Stimulated activated effector memory CD8-positive, alpha-beta T cell treated with anti-CD3 and anti-CD28 coated beads, Interleukin-12 subunit alpha, Interleukin-12 subunit beta, amount 100 ng/mL, for 72 hours (primary cell): ENCODE measurements at regions not wholly inside any gene's neighbourhood (a gene's known extent, or its start where the extent isn't known, plus 50 kb on each side); places are given as distances from the start of the nearest gene placed in this dataset.
"Not testable (repeated sequence)": the region's sequence is repeated elsewhere in the genome, so short reads cannot be mapped to it uniquely, and the experiment has no call there.

Source experiments
- ATAC-seq: fragments of 150-1000 bp; cut with Tn5 transposase; 2 replicates; pipeline ENCODE4 v1.10.0; 2021
- DNase-seq, 2 donors: peaks; one replicate each; pipeline ENCODE4 v3.0.0; 2021 to 2022; ENCODE audit warnings: low spot score in 2 of 2
- H3K27ac Mint-ChIP-seq: one replicate; pipeline ENCODE4 v1.8.0; 2022; ENCODE audit warnings: mild to moderate bottlenecking, mixed read lengths
- H3K36me3 Mint-ChIP-seq: one replicate; pipeline ENCODE4 v1.8.0; 2022; ENCODE audit warnings: mild to moderate bottlenecking, mixed read lengths
- H3K4me1 Mint-ChIP-seq: one replicate; pipeline ENCODE4 v1.8.0; 2022; ENCODE audit warnings: mixed read lengths
- H3K4me3 Mint-ChIP-seq: one replicate; pipeline ENCODE4 v1.8.0; 2022; ENCODE audit warnings: mild to moderate bottlenecking, mixed read lengths
- H3K9me3 Mint-ChIP-seq: one replicate; pipeline ENCODE4 v1.8.0; 2022; ENCODE audit warnings: mixed read lengths

DNA sequence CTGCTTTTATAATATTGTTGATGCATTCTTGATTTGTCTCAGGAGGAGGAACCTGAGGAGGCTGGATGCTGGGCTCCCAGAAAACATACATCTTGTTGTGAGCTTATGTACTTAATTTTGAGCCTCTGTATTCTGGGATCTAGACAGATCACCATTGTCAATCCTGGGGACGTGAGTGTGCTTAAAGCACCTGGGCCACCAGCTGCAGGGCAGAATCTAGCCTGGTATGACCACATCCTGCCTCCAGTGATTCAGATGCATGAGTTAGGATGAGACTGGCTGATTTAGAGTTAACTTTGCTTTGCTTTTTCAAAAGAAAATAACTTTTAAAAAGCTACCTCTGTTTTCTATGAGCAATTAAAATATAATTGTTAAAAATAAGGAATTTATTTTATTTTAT lies 278.0 kb downstream of the ZFY start:
- DNase-seq, ATAC-seq, H3K27ac Mint-ChIP-seq, H3K4me3 Mint-ChIP-seq, H3K36me3 Mint-ChIP-seq, H3K4me1 Mint-ChIP-seq, H3K9me3 Mint-ChIP-seq: not testable (repeated sequence)

DNA sequence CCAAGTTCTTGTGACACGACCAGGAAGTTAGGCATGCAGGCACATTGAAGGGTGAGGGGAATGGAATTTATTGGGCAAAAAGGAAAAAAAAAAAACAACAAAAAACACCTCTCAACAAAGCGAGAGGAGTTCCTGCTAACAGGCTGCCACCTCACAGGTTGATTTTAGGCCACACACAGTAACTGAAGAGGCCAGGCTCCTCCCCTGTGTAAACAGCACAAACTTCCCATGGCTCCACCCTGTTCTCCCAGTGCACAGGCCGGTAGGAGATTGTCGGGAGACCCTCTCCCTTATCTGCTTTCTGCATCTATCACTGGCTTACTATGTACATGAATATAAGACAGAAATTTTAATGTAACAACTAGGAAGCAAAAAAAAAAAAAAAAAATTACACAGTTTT lies 283.0 kb downstream of the ZFY start:
- not testable (repeated sequence) for H3K36me3 Mint-ChIP-seq, ATAC-seq, DNase-seq, H3K4me1 Mint-ChIP-seq, H3K9me3 Mint-ChIP-seq, H3K27ac Mint-ChIP-seq, H3K4me3 Mint-ChIP-seq

DNA sequence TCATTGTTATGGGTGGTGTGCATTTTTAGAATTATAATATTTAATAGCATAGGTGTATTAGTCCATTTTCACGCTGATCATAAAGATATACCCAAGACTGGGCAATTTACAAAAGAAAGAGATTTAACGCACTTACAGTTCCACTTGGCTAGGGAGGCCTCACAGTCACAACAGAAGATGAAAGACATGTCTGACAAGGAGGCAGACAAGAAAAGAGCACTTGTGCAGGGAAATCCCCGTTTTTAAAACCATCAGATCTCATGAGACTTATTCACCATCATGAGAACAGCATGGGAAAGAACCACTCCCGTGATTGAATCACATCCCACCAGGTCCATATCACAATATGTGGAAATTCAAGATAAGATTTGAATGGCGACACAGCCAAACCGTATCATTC lies 283.4 kb downstream of the ZFY start:
- not testable (repeated sequence) for H3K4me3 Mint-ChIP-seq, ATAC-seq, H3K9me3 Mint-ChIP-seq, H3K4me1 Mint-ChIP-seq, DNase-seq, H3K36me3 Mint-ChIP-seq, H3K27ac Mint-ChIP-seq

DNA sequence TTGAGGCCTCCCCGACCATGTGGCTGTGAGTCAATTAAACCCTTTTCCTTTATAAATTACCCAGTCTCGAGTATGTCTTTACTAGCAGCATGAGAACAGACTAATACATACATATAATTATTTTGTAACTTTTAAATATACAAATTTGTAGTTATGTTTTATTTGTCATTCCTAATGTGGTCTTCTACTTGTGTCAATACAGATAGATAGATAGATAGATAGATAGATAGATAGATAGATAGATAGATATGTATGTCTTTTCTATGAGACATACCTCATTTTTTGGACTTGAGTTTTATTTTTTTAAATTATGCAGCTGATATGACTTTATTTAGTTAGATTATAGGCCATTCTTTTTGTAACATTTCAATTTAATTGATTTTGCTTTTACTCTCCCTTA lies 316.0 kb upstream of the TGIF2LY start:
- H3K36me3 Mint-ChIP-seq, H3K9me3 Mint-ChIP-seq, H3K4me3 Mint-ChIP-seq, ATAC-seq, DNase-seq, H3K4me1 Mint-ChIP-seq, H3K27ac Mint-ChIP-seq: not testable (repeated sequence)

DNA sequence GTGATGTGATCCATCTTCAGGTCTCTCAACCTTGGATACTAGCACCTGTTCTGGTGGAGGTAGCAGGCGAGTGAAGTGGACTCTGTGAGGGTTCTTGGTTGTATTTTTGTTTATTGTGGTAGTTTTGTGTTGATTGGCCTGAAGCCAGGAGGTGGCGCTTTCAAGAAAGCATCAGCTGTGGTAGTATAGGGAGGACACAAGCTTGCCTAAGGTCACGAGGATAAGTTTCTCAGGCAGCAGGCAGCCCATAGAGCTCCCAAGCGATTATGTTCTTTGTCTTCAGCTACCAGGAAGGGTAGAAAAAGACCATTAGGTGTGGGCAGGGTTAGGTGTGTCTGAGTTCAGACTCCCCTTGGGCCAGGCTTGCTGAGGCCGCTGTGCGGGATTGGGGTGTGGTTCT lies 290.8 kb upstream of the TGIF2LY start:
- not testable (repeated sequence) for H3K4me1 Mint-ChIP-seq, H3K4me3 Mint-ChIP-seq, H3K27ac Mint-ChIP-seq, H3K36me3 Mint-ChIP-seq, H3K9me3 Mint-ChIP-seq, ATAC-seq, DNase-seq

DNA sequence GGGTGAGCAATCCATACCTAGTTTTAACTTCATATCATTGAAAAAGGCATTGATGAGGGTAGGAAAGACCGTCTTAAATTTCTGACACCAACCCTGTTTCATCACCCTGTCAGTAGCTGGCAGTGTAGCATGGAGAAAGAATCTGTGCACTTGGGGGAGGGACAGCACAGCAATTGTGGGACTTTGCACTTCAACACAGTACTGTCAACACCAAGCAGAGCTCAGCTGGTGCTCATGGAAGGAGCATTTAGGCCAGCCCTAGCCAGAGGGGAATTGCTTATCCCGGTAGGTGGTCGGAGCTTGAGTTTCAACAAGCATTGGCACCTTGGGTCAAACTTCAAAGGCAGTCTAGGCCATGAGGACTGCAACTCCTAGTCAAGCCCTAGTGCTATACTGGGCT lies 281.6 kb upstream of the TGIF2LY start:
- not testable (repeated sequence) for H3K4me3 Mint-ChIP-seq, H3K36me3 Mint-ChIP-seq, H3K27ac Mint-ChIP-seq, DNase-seq, H3K4me1 Mint-ChIP-seq, ATAC-seq, H3K9me3 Mint-ChIP-seq

DNA sequence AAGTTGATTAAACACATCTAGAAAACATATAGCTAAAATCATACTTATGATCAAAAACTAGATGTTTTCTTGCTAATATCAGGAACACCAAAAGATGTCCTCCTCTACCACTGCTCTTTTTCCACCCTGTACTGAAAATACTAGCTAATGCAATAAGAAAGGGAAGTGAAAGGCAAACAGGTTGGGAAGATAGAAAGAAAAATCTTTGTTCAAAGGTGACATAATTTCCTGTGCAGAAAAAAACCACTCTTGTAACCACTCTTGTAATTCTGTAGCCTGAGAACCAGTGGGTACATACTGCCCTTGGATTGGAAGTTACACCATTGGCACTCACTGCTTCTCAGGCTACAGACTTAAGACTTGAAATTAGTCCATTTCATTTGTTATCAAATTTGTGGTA lies 258.9 kb upstream of the TGIF2LY start:
- not testable (repeated sequence) for DNase-seq, H3K27ac Mint-ChIP-seq, H3K36me3 Mint-ChIP-seq

DNA sequence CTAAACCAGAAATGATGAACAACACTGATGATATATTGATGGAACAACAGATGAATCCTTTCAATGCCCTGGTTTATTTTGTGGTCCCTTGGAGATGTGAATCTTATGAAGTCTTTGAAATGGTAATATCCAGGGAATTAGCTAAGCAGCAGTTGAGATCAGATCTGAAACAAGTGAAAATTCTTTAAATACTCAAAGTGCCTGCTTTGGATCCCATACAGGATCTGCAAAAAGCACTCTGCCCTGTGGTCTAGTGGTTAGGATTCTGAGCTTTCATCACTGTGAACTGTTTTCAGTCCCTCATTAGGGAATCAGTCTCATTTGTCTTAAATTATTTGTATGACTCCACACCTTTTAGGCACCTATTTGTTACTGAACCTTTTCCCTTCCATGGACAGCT lies 211.3 kb upstream of the TGIF2LY start:
- H3K36me3 Mint-ChIP-seq, result not testable (repeated sequence)

More for the DNA sequence above, 258.9 kb upstream of the TGIF2LY start:
- not testable (repeated sequence) for ATAC-seq, H3K4me3 Mint-ChIP-seq, H3K9me3 Mint-ChIP-seq, H3K4me1 Mint-ChIP-seq

DNA sequence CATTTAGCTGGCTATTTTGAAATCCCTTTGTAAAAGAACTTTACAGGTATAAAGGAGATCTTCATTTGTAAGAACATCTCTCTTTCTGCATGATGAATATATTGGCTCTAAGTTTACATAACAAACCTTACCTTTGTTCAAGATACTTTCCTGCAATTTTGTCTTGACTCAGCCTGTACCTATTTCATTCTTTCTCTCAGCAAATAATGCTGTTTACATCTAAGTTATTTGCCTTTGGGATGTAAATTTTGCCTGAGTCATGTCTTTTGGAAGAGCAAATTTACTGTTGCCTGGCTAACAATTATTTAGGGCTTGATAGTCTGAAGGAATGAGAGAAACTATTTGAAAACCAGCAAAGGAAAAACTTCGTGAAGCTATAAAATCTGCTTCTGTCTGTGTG lies 210.4 kb upstream of the TGIF2LY start:
- not testable (repeated sequence) for H3K27ac Mint-ChIP-seq, H3K9me3 Mint-ChIP-seq, H3K4me3 Mint-ChIP-seq, H3K4me1 Mint-ChIP-seq, H3K36me3 Mint-ChIP-seq, ATAC-seq, DNase-seq

More for the DNA sequence above, 211.3 kb upstream of the TGIF2LY start:
- not testable (repeated sequence) for ATAC-seq, H3K9me3 Mint-ChIP-seq, H3K4me3 Mint-ChIP-seq, DNase-seq, H3K4me1 Mint-ChIP-seq, H3K27ac Mint-ChIP-seq

DNA sequence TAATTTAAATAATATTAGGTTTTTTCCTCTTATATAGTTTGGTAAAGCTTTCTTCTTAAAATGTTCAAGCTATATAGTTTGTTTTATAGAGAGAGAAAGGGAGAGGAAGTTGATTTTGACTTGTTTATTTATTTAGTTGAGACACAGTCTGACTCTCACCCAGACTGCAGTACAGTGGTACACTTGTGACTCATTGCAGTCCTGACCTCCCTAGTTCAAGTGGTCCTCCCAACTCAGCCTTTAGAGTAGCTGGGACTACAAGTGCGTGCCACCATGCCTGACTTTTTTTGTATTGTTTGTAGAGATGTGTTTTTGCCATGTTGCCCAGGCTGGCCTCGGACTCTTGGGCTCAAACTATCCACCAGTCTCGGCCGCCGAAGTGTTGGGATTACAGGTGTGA lies 187.4 kb upstream of the TGIF2LY start:
- H3K27ac Mint-ChIP-seq, ATAC-seq, H3K4me3 Mint-ChIP-seq, H3K9me3 Mint-ChIP-seq, H3K4me1 Mint-ChIP-seq, DNase-seq, H3K36me3 Mint-ChIP-seq: not testable (repeated sequence)

DNA sequence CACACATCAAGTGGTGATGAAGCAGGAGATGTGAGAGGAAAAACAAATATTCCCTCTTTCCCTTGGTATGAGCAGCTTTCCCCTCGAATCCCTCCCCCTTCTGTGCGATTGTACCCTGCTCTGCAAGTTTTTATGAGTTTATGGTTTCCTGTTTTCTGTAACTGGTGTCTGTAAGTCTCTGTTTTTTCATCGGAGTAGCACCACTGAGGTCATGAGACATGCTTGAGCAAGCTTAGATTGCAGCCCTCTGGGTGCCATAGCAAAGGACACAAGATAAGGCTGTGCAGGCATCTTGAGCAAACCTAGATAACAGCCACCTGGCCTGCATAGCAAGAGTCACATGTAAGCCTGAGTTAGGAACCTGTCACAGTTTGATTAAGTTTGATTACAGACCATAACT lies 174.6 kb upstream of the TGIF2LY start:
- H3K27ac Mint-ChIP-seq, H3K9me3 Mint-ChIP-seq, DNase-seq, H3K4me3 Mint-ChIP-seq, ATAC-seq, H3K4me1 Mint-ChIP-seq, H3K36me3 Mint-ChIP-seq: not testable (repeated sequence)

DNA sequence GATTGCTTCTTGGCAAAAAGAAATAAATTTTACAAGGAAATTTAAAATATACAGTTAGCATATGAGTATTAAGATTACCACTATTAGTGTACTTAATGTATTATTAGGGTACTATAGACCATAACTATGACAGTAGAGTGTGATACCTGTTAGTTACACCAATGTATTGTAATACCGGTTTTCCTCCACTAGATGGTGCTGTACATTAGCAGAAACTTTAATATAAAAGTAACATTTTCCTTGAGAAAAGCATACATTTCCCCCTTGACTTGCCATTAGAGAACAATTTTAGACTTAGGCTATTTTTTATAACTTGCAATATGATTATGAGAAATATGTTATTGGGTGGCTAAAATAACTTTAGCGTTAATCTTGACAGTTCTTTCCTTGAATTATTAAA lies 173.3 kb upstream of the TGIF2LY start:
- not testable (repeated sequence) for H3K27ac Mint-ChIP-seq, H3K4me1 Mint-ChIP-seq, H3K4me3 Mint-ChIP-seq, H3K36me3 Mint-ChIP-seq, ATAC-seq, H3K9me3 Mint-ChIP-seq, DNase-seq

DNA sequence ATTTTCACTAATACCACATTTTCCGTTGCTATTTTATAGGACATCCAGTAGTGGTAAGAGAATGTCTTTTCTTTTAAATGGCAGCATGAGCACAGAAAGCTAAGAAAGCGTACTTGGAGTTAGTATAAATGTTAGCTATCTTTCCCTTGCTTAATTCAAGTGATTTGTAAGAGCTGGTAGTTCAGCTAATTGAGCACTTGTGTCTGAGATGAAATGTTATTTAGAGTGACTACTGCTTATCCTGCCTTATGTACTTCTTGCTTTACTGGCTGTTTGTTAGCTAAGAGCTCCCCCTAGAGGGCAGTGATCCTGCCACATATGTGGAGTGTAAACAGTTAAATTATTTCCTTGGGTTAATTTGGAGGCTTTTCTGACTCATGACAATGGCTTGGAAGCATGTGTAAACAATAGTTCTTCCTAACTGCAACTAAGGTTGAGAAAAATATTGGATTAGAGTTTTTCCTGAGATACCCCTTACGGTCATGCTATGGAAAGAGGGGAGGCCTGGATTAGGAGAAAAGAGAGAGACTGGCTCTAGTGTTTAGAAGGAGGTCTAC lies 171.9 kb upstream of the TGIF2LY start:
- H3K4me3 Mint-ChIP-seq, ATAC-seq, H3K9me3 Mint-ChIP-seq, H3K27ac Mint-ChIP-seq, H3K4me1 Mint-ChIP-seq, H3K36me3 Mint-ChIP-seq, DNase-seq: not testable (repeated sequence)

DNA sequence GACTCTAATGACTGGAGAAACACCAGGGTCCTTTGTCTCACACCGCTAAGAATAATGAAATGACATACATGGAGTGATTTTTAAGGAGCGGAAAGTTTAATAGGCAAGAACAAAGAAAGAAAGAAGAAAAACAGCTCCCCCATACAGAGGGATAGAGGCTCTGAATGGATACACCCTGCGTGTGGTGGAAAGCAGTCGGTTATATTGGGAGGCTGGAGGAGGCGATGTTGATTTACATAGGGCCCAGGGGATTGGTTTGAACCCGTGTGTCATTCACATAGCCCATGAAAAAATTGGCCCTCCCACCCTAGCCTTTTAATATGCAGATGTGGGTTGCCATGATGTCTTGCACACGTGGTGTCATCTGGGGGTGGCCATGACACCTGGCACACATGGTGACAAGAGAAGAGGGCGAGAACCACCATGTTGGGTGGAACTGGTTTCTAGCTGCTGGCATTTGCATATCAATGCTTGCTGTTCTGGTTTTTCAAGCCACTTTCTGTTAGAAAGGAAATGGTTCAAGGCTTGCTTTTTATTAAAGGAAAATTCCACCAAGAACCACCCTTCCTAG lies 168.5 kb upstream of the TGIF2LY start:
- not testable (repeated sequence) for H3K36me3 Mint-ChIP-seq, H3K4me3 Mint-ChIP-seq, ATAC-seq

More for the DNA sequence above, 168.5 kb upstream of the TGIF2LY start:
- H3K9me3 Mint-ChIP-seq, H3K4me1 Mint-ChIP-seq, H3K27ac Mint-ChIP-seq, DNase-seq: not testable (repeated sequence)
